Activated T-helper 1 cell treated with Interleukin-2 at 50 U/mL for 16 hours (primary cell): ENCODE measurements at regions not wholly inside any gene's neighbourhood (a gene's known extent, or its start where the extent isn't known, plus 50 kb on each side); places are given as distances from the start of the nearest gene placed in this dataset.
A peak's percentile ranks its signal among the peaks of the same experiment; 100 is the strongest.
"Not testable (repeated sequence)": the region's sequence is repeated elsewhere in the genome, so short reads cannot be mapped to it uniquely, and the experiment has no call there.

Experiments used
- DNase-seq: peaks from one replicate; pipeline ENCODE4 v3.0.0-alpha.2; 2020; ENCODE audit warnings: low read depth

- no peak for DNase-seq
Measured at GRCh38 chr12:45490232-45490881, 239.1 kb upstream of the ARID2 start.

- DNase-seq = no peak
Measured at GRCh38 chr12:45494279-45494678, 235.2 kb upstream of the ARID2 start.

GRCh38 chr12:45498645-45499044, 230.9 kb upstream of the ARID2 start:
- DNase-seq = no peak

GRCh38 chr12:45502481-45503128, 226.9 kb upstream of the ARID2 start:
- no peak for DNase-seq

- DNase-seq = no peak
Measured at GRCh38 chr12:45503899-45504298, 225.6 kb upstream of the ARID2 start.

GRCh38 chr12:45504316-45505010, 225.0 kb upstream of the ARID2 start:
- DNase-seq = no peak

GRCh38 chr12:45509187-45509586, 220.3 kb upstream of the ARID2 start:
- DNase-seq = no peak

- no peak for DNase-seq
Measured at GRCh38 chr12:45509621-45510020, 219.9 kb upstream of the ARID2 start.

- DNase-seq = no peak
Measured at GRCh38 chr12:45517381-45517780, 212.1 kb upstream of the ARID2 start.

- peak; percentile 4 for DNase-seq
Measured at GRCh38 chr12:45518291-45519235, 210.9 kb upstream of the ARID2 start.

- no peak for DNase-seq
Measured at GRCh38 chr12:45522227-45522626, 207.3 kb upstream of the ARID2 start.

- not testable (repeated sequence) for DNase-seq
Measured at GRCh38 chr12:45526823-45527222, 202.7 kb upstream of the ARID2 start.

- DNase-seq = no peak
Measured at GRCh38 chr12:45532113-45532512, 197.4 kb upstream of the ARID2 start.

GRCh38 chr12:45535610-45536180, 193.8 kb upstream of the ARID2 start:
- DNase-seq = no peak

- DNase-seq = no peak
Measured at GRCh38 chr12:45536284-45536683, 193.2 kb upstream of the ARID2 start.

- DNase-seq = no peak
Measured at GRCh38 chr12:45540661-45541341, 188.7 kb upstream of the ARID2 start.

- DNase-seq = peak; percentile 4
Measured at GRCh38 chr12:45543887-45544286, 185.6 kb upstream of the ARID2 start.

- DNase-seq = no peak
Measured at GRCh38 chr12:45546545-45546944, 183.0 kb upstream of the ARID2 start.

GRCh38 chr12:45547132-45547531, 182.4 kb upstream of the ARID2 start:
- no peak for DNase-seq

- no peak for DNase-seq
Measured at GRCh38 chr12:45547822-45548221, 181.7 kb upstream of the ARID2 start.

GRCh38 chr12:45548426-45548825, 181.1 kb upstream of the ARID2 start:
- DNase-seq = no peak
